Ishikawa (cell line): ENCODE measurements at regions not wholly inside any gene's neighbourhood (a gene's known extent, or its start where the extent isn't known, plus 50 kb on each side); places are given as distances from the start of the nearest gene placed in this dataset.

ENCODE experiments used
- CEBPB ChIP-seq: IDR thresholded peaks from 2 replicates; pipeline ENCODE4 v1.6.1; 2012
- CREB1 ChIP-seq: IDR thresholded peaks from 2 replicates; pipeline ENCODE4 v1.6.1; 2012; ENCODE audit warnings: low read depth
- EGR1 ChIP-seq: IDR thresholded peaks from 2 replicates; pipeline ENCODE4 v1.6.1; 2012
- EP300 ChIP-seq: IDR thresholded peaks from 2 replicates; pipeline ENCODE4 v1.6.1; 2012; ENCODE audit warnings: borderline replicate concordance
- FOXM1 ChIP-seq: IDR thresholded peaks from 2 replicates; pipeline ENCODE4 v1.6.1; 2012; ENCODE audit warnings: low read depth, borderline replicate concordance
- MAX ChIP-seq: IDR thresholded peaks from 2 replicates; pipeline ENCODE4 v1.6.1; 2012
- NFIC ChIP-seq: IDR thresholded peaks from 2 replicates; pipeline ENCODE4 v1.6.1; 2012
- RAD21 ChIP-seq: IDR thresholded peaks from 2 replicates; pipeline ENCODE4 v1.6.1; 2012; ENCODE audit warnings: low read depth
- REST ChIP-seq: IDR thresholded peaks from 2 replicates; pipeline ENCODE4 v1.6.1; 2012; ENCODE audit warnings: low read depth, mild to moderate bottlenecking
- TAF1 ChIP-seq: IDR thresholded peaks from 2 replicates; pipeline ENCODE4 v1.6.1; 2012; ENCODE audit warnings: low read depth, mild to moderate bottlenecking
- TCF12 ChIP-seq: IDR thresholded peaks from 2 replicates; pipeline ENCODE4 v1.6.1; 2012; ENCODE audit warnings: low read depth
- TEAD4 ChIP-seq: IDR thresholded peaks from 2 replicates; pipeline ENCODE4 v1.6.1; 2012
- USF1 ChIP-seq: IDR thresholded peaks from 2 replicates; pipeline ENCODE4 v1.6.1; 2012
- YY1 ChIP-seq: IDR thresholded peaks from 2 replicates; pipeline ENCODE4 v1.6.1; 2012; ENCODE audit warnings: low read depth
- ZBTB7A ChIP-seq: IDR thresholded peaks from 2 replicates; pipeline ENCODE4 v1.6.1; 2012; ENCODE audit warnings: low read depth

GRCh38 chr6:90910893-90911292 is 324.0 kb upstream of the MAP3K7 start:
- no peak for TF ChIP-seq ZBTB7A
- no peak for TF ChIP-seq TAF1
- no peak for TF ChIP-seq EP300
- TF ChIP-seq TEAD4 = no peak
- TF ChIP-seq MAX = no peak
- no peak for TF ChIP-seq REST
- no peak for TF ChIP-seq FOXM1
- TF ChIP-seq RAD21 = no peak
- TF ChIP-seq YY1 = no peak
- TF ChIP-seq USF1 = no peak
- TF ChIP-seq CREB1 = no peak
- no peak for TF ChIP-seq TCF12
- TF ChIP-seq NFIC = no peak
- no peak for TF ChIP-seq CEBPB
- TF ChIP-seq EGR1 = no peak

GRCh38 chr6:90907931-90908655 is 321.2 kb upstream of the MAP3K7 start:
- TF ChIP-seq RAD21 (no peak), TEAD4 (no peak), FOXM1 (no peak), EGR1 (no peak), CREB1 (no peak)

- no peak for TF ChIP-seq YY1
- TF ChIP-seq TCF12 = no peak
- no peak for TF ChIP-seq CEBPB
- TF ChIP-seq MAX = no peak
- TF ChIP-seq TAF1 = no peak
Measured at GRCh38 chr6:90905351-90905750, 318.5 kb upstream of the MAP3K7 start.

GRCh38 chr6:90900034-90900433 is 313.2 kb upstream of the MAP3K7 start:
- TF ChIP-seq CEBPB = no peak
- TF ChIP-seq TCF12 = no peak
- TF ChIP-seq ZBTB7A = no peak
- TF ChIP-seq EP300 = no peak
- TF ChIP-seq EGR1 = no peak
- TF ChIP-seq YY1 = no peak
- no peak for TF ChIP-seq CREB1
- TF ChIP-seq MAX = no peak
- no peak for TF ChIP-seq TAF1
- no peak for TF ChIP-seq USF1
- no peak for TF ChIP-seq RAD21
- no peak for TF ChIP-seq FOXM1

GRCh38 chr6:90898763-90899162 is 311.9 kb upstream of the MAP3K7 start:
- TF ChIP-seq TAF1 (no peak), CEBPB (no peak), NFIC (no peak), YY1 (no peak), REST (no peak), TCF12 (no peak), RAD21 (no peak), CREB1 (no peak), FOXM1 (no peak), ZBTB7A (no peak), TEAD4 (no peak), MAX (no peak), EP300 (no peak), USF1 (no peak), EGR1 (no peak)
